ENCODE measurements at regions not wholly inside any gene's neighbourhood (a gene's known extent, or its start where the extent isn't known, plus 50 kb on each side); places are given as distances from the start of the nearest gene placed in this dataset.

GRCh38 chr13:90395348-90395747 lies 952.1 kb upstream of the MIR17HG start:
- Histone ChIP-seq H3K4me3 (ENCODE audit: low read depth, low read length, poor library complexity, severe bottlenecking) (no peak overlapping the region), H3K4me1 (ENCODE audit: insufficient read depth, low read length, poor library complexity, severe bottlenecking) (no peaks in the 10 kb centered on the region), H3K27me3 (replicated peaks; ENCODE audit: insufficient read depth, low read depth, low read length, poor library complexity) (no peaks in the 10 kb centered on the region), H3K9me3 (ENCODE audit: low read depth, low read length, poor library complexity, severe bottlenecking) (no peaks in the 10 kb centered on the region), H3K36me3 (ENCODE audit: insufficient read depth, low read length, poor library complexity, severe bottlenecking) (no peaks in the 10 kb centered on the region), H3K27ac (ENCODE audit: low read depth, low read length, poor library complexity, severe bottlenecking) (no peak overlapping the region)
- DNase-seq (ENCODE audit: low spot score), result no peak
- ChIA-PET POLR2A (ENCODE audit: low non-redundant PET) (no interaction called here), CTCF (no interaction called here)
- BruUV-seq (replicated peaks), result no TSS peak
- intact Hi-C loops (cut with micrococcal nuclease; ENCODE audit: unreplicated experiment), result no loop called here
- TF ChIP-seq CTCF (conservative IDR thresholded peaks at IDR 0.05; ENCODE audit: low read depth, low read length) (no peak), EZH2 (IDR thresholded peaks at IDR 0.05; ENCODE audit: borderline replicate concordance, low read depth, low read length, poor library complexity, severe bottlenecking) (no peak)

GRCh38 chr13:90395846-90396245 lies 951.6 kb upstream of the MIR17HG start:
- TF ChIP-seq EZH2 (IDR thresholded peaks at IDR 0.05; ENCODE audit: borderline replicate concordance, low read depth, low read length, poor library complexity, severe bottlenecking) (no peak), CTCF (conservative IDR thresholded peaks at IDR 0.05; ENCODE audit: low read depth, low read length) (no peak)
- Histone ChIP-seq H3K4me1 (ENCODE audit: insufficient read depth, low read length, poor library complexity, severe bottlenecking) (no peaks in the 10 kb centered on the region), H3K4me3 (ENCODE audit: low read depth, low read length, poor library complexity, severe bottlenecking) (no peak overlapping the region), H3K27ac (ENCODE audit: low read depth, low read length, poor library complexity, severe bottlenecking) (no peak overlapping the region), H3K36me3 (ENCODE audit: insufficient read depth, low read length, poor library complexity, severe bottlenecking) (no peaks in the 10 kb centered on the region), H3K27me3 (replicated peaks; ENCODE audit: insufficient read depth, low read depth, low read length, poor library complexity) (no peaks in the 10 kb centered on the region), H3K9me3 (ENCODE audit: low read depth, low read length, poor library complexity, severe bottlenecking) (no peaks in the 10 kb centered on the region)
- DNase-seq (ENCODE audit: low spot score), result no peak
- BruUV-seq (replicated peaks), result no TSS peak
- ChIA-PET CTCF (no interaction called here), POLR2A (ENCODE audit: low non-redundant PET) (no interaction called here)
- intact Hi-C loops (cut with micrococcal nuclease; ENCODE audit: unreplicated experiment), result no loop called here

- Histone ChIP-seq H3K27ac (ENCODE audit: low read depth, low read length, poor library complexity, severe bottlenecking) (no peak overlapping the region), H3K9me3 (ENCODE audit: low read depth, low read length, poor library complexity, severe bottlenecking) (no peaks in the 10 kb centered on the region), H3K4me1 (ENCODE audit: insufficient read depth, low read length, poor library complexity, severe bottlenecking) (no peaks in the 10 kb centered on the region), H3K4me3 (ENCODE audit: low read depth, low read length, poor library complexity, severe bottlenecking) (no peak overlapping the region), H3K27me3 (replicated peaks; ENCODE audit: insufficient read depth, low read depth, low read length, poor library complexity) (no peaks in the 10 kb centered on the region), H3K36me3 (ENCODE audit: insufficient read depth, low read length, poor library complexity, severe bottlenecking) (no peaks in the 10 kb centered on the region)
- POLR2A ChIA-PET (ENCODE audit: low non-redundant PET), result no interaction called here
- no TSS peak for BruUV-seq (replicated peaks)
- CTCF ChIA-PET, result no interaction called here
- no peak for DNase-seq (ENCODE audit: low spot score)
- intact Hi-C loops (cut with micrococcal nuclease; ENCODE audit: unreplicated experiment), result no loop called here
- no peak for TF ChIP-seq CTCF (conservative IDR thresholded peaks at IDR 0.05; ENCODE audit: low read depth, low read length)
- no peak for TF ChIP-seq EZH2 (IDR thresholded peaks at IDR 0.05; ENCODE audit: borderline replicate concordance, low read depth, low read length, poor library complexity, severe bottlenecking)
Observed at GRCh38 chr13:90396266-90396665, 951.2 kb upstream of the MIR17HG start.

Data from A673 (cell line).